A549 (cell line): ENCODE measurements at regions not wholly inside any gene's neighbourhood (a gene's known extent, or its start where the extent isn't known, plus 50 kb on each side); places are given as distances from the start of the nearest gene placed in this dataset.

Experiments
- ATAC-seq, 2 experiments: fragments of 200-7000 bp in 1 of 2; fragments of >200 bp in 1 of 2; cut with Nextera tagmentation in 1 of 2; cut with Tn5 transposase in 1 of 2; 3 replicates each; pipeline versions ENCODE4 v1.8.0 to v1.9.1; 2018 to 2020; ENCODE audit warnings: mild to moderate bottlenecking in 1 of 2, moderate library complexity in 1 of 2
- CTCF ChIA-PET: fragments of 300-600 bp; sonication (Branson Sonifier 250); formaldehyde crosslinking; extraction: SDS; loops from one replicate; lab custom pipeline; 2021; ENCODE audit warnings: antibody characterized with exemption, inconsistent platforms; lab: Yijun Ruan, JAX
- POLR2A ChIA-PET: fragments of 350-600 bp; formaldehyde crosslinking; extraction: SDS; loops from one replicate; lab custom pipeline; 2021; ENCODE audit warnings: antibody characterized with exemption, inconsistent platforms; lab: Yijun Ruan, JAX
- DNase-seq, 2 experiments: peaks; one replicate each; pipeline versions ENCODE4 v3.0.0 to v3.0.0-alpha.2; 2011 to 2016; ENCODE audit warnings: low read depth in 1 of 2, low spot score in 1 of 2
- FAIRE-seq: peaks from 2 replicates; lab custom pipeline; 2011; peaks lifted over from hg19 to GRCh38; lab: Jason Lieb, UNC
- H3K27ac ChIP-seq, 2 experiments: fragments of >200 bp; sonication (Bioruptor Twin); formaldehyde crosslinking; 3 replicates each; pipeline ENCODE4 v1.5.1; 2016 to 2017
- H3K4me1 ChIP-seq: fragments of >200 bp; sonication (Bioruptor Twin); formaldehyde crosslinking; 3 replicates; pipeline ENCODE4 v1.6.1; 2016
- H3K4me2 ChIP-seq: fragments of >200 bp; sonication (Bioruptor Twin); formaldehyde crosslinking; 3 replicates; pipeline ENCODE4 v1.6.1; 2016
- H3K4me3 ChIP-seq: fragments of >200 bp; sonication (Bioruptor Twin); formaldehyde crosslinking; 3 replicates; pipeline ENCODE4 v1.5.1; 2016
- H3K9me3 ChIP-seq: fragments of >200 bp; sonication (Bioruptor Twin); formaldehyde crosslinking; 3 replicates; pipeline ENCODE4 v1.6.1; 2016
- BHLHE40 ChIP-seq: IDR thresholded peaks from 2 replicates; pipeline ENCODE4 v1.6.1; 2012; ENCODE audit warnings: low read depth, low read length, inconsistent platforms
- CBX8 ChIP-seq: fragments of 200-600 bp; sonication (generic); IDR thresholded peaks from 2 replicates; pipeline ENCODE4 v1.6.1; 2016
- CHD2 ChIP-seq: fragments of 150-350 bp; IDR thresholded peaks from 2 replicates; pipeline ENCODE4 v1.6.1; 2014; ENCODE audit warnings: low read length; ENCODE audit not compliant: partially characterized antibody
- CTCF ChIP-seq: fragments of >200 bp; sonication (Bioruptor Twin); formaldehyde crosslinking; IDR thresholded peaks from 3 replicates; pipeline ENCODE4 v1.5.1; 2016
- EP300 ChIP-seq, 2 experiments: fragments of >200 bp; sonication (Bioruptor Twin); formaldehyde crosslinking; IDR thresholded peaks; 2 replicates in 1 of 2; 3 replicates in 1 of 2; pipeline ENCODE4 v1.6.1; 2016 to 2017
- FOSL2 ChIP-seq, 2 experiments: fragments of 450-650 bp in 1 of 2; fragments of >200 bp in 1 of 2; sonication (Bioruptor Twin) in 1 of 2; formaldehyde crosslinking; IDR thresholded peaks; 2 replicates each; pipeline versions ENCODE4 v1.5.0 to v1.6.1; 2016 to 2020; ENCODE audit warnings: mild to moderate bottlenecking in 1 of 2, moderate library complexity in 1 of 2
- FOXS1 ChIP-seq: fragments of 250-450 bp; sonication (Bioruptor Pico); IDR thresholded peaks from 2 replicates; pipeline ENCODE4 v1.5.0; 2020; ENCODE audit warnings: mild to moderate bottlenecking, moderate library complexity
- HDAC2 ChIP-seq: fragments of 200-600 bp; sonication (generic); IDR thresholded peaks from 2 replicates; pipeline ENCODE4 v1.6.1; 2016
- HOXA7 ChIP-seq: fragments of 250-450 bp; sonication (Bioruptor Pico); IDR thresholded peaks from 2 replicates; pipeline ENCODE4 v1.5.0; 2020; ENCODE audit warnings: mild to moderate bottlenecking, moderate library complexity
- HOXB13 ChIP-seq: fragments of 250-450 bp; sonication (Bioruptor Pico); IDR thresholded peaks from 2 replicates; pipeline ENCODE4 v1.5.0; 2020; ENCODE audit warnings: low read depth, mild to moderate bottlenecking, moderate library complexity
- KDM5A ChIP-seq: fragments of 200-600 bp; sonication (generic); IDR thresholded peaks from 2 replicates; pipeline ENCODE4 v1.6.1; 2016; ENCODE audit warnings: antibody characterized with exemption, mild to moderate bottlenecking
- MAX ChIP-seq: IDR thresholded peaks from 2 replicates; pipeline ENCODE4 v1.6.1; 2012
- MAZ ChIP-seq: fragments of 150-350 bp; IDR thresholded peaks from 2 replicates; pipeline ENCODE4 v1.6.1; 2014; ENCODE audit warnings: antibody characterized with exemption, low read depth, low read length, borderline replicate concordance
- MYC ChIP-seq: IDR thresholded peaks from 2 replicates; pipeline ENCODE4 v1.6.1; 2012; ENCODE audit warnings: mild to moderate bottlenecking, inconsistent platforms, low read length, improper control_type of control experiment, borderline replicate concordance
- RCOR1 ChIP-seq: fragments of 150-350 bp; IDR thresholded peaks from 2 replicates; pipeline ENCODE4 v1.6.1; 2014; ENCODE audit warnings: antibody characterized with exemption, low read length, low read depth
- REST ChIP-seq: fragments of 200-600 bp; sonication (generic); IDR thresholded peaks from 2 replicates; pipeline ENCODE4 v1.6.1; 2016; ENCODE audit warnings: antibody characterized with exemption, mild to moderate bottlenecking, moderate library complexity
- RFX5 ChIP-seq: fragments of 450-650 bp; IDR thresholded peaks from 2 replicates; pipeline ENCODE4 v1.7.1; 2014; ENCODE audit warnings: antibody characterized with exemption, mild to moderate bottlenecking, moderate library complexity
- RNF2 ChIP-seq: fragments of 200-600 bp; sonication (generic); IDR thresholded peaks from 2 replicates; pipeline ENCODE4 v1.6.1; 2016; ENCODE audit warnings: low read depth, mild to moderate bottlenecking, antibody characterized with exemption, moderate library complexity, borderline replicate concordance
- SREBF2 ChIP-seq: fragments of 450-650 bp; IDR thresholded peaks from 2 replicates; pipeline ENCODE4 v1.6.1; 2014; ENCODE audit warnings: mild to moderate bottlenecking, moderate library complexity
- ZC3H11A ChIP-seq: fragments of 450-650 bp; IDR thresholded peaks from 2 replicates; pipeline ENCODE4 v1.6.1; 2014; ENCODE audit warnings: antibody characterized with exemption, mild to moderate bottlenecking
- ZNF302 ChIP-seq: fragments of 250-450 bp; sonication (Bioruptor Pico); IDR thresholded peaks from 2 replicates; pipeline ENCODE4 v1.9.0; 2021; ENCODE audit warnings: inconsistent platforms, mild to moderate bottlenecking, moderate library complexity
- ZSCAN20 ChIP-seq: fragments of 250-450 bp; sonication (Bioruptor Pico); IDR thresholded peaks from 2 replicates; pipeline ENCODE4 v1.8.0; 2022; ENCODE audit warnings: mild to moderate bottlenecking, moderate library complexity
- WGBS: methylation state at CpG from one replicate; pipeline ENCODE4 v1.1.6; 2017; ENCODE audit errors: missing lambda C conversion rate; 5-methylcytosine and 5-hydroxymethylcytosine counted together
- TF ChIP-seq, protein P1 (sequence below): fragments of >200 bp; sonication (Bioruptor Twin); formaldehyde crosslinking; IDR thresholded peaks from 2 replicates; pipeline ENCODE4 v1.6.1; 2016
- TF ChIP-seq, protein P2 (sequence below): fragments of 150-350 bp; IDR thresholded peaks from 2 replicates; pipeline ENCODE4 v1.6.1; 2014; ENCODE audit warnings: low read depth, mild to moderate bottlenecking, low read length
- TF ChIP-seq, protein P3 (sequence below): fragments of 450-650 bp; IDR thresholded peaks from 2 replicates; pipeline ENCODE4 v1.6.1; 2014; ENCODE audit warnings: antibody characterized with exemption

- WGBS: 3% methylated on average over 5 of the region's 5 CpGs
- CTCF ChIA-PET: no interaction called here
- no peaks in the 10 kb centered on the region for H3K9me3 ChIP-seq
- TF ChIP-seq ZNF302 (no peak), ZSCAN20 (CRISPR knock-in tag) (no peak), ZC3H11A (no peak), BHLHE40 (no peak), FOSL2 (IDR thresholded peaks at IDR 0.05) (no peak), FOSL2 (CRISPR knock-in tag; IDR thresholded peaks at IDR 0.05) (no peak)
- TF ChIP-seq, all 56 proteins: peak for 0
- DNase-seq: no peak
- Histone ChIP-seq H3K4me2 (no peak overlapping the region), H3K27ac (no peak overlapping the region), H3K4me1 (no peaks in the 10 kb centered on the region), H3K4me3 (no peak overlapping the region)
- POLR2A ChIA-PET: no interaction called here
- no peak for ATAC-seq
- FAIRE-seq: no peak
Measured at GRCh38 chr18:6579486-6579885, 150.0 kb upstream of the ARHGAP28 start.

DNA sequence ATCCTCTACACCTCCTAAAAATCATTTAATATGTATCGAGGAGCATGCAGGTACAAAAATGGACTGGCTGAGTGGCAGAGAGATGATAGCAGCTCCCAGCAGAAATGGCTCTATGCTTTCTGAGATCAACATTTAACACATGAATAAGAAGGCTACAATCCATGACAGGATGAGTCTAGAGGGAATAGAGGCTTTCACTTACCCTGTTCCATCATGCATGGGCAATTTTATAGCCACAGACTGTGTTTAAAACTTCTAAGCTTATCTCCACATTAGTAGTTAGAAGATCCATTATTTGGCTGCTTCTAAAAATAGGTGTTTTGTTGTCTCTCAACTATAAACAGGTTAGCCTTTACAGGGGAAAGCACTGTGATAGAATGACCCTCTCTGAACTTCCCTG, 149.1 kb upstream of the ARHGAP28 start:
- no peak for FAIRE-seq
- Histone ChIP-seq H3K9me3 (no peaks in the 10 kb centered on the region), H3K4me2 (no peak overlapping the region), H3K4me1 (no peaks in the 10 kb centered on the region), H3K27ac (no peak overlapping the region), H3K4me3 (no peak overlapping the region)
- no peak for TF ChIP-seq EP300 (IDR thresholded peaks at IDR 0.05)
- no peak for TF ChIP-seq SREBF2
- TF ChIP-seq, protein P1, sequence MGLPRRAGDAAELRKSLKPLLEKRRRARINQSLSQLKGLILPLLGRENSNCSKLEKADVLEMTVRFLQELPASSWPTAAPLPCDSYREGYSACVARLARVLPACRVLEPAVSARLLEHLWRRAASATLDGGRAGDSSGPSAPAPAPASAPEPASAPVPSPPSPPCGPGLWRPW: no peak
- TF ChIP-seq CTCF: no peak
- TF ChIP-seq, protein P2, sequence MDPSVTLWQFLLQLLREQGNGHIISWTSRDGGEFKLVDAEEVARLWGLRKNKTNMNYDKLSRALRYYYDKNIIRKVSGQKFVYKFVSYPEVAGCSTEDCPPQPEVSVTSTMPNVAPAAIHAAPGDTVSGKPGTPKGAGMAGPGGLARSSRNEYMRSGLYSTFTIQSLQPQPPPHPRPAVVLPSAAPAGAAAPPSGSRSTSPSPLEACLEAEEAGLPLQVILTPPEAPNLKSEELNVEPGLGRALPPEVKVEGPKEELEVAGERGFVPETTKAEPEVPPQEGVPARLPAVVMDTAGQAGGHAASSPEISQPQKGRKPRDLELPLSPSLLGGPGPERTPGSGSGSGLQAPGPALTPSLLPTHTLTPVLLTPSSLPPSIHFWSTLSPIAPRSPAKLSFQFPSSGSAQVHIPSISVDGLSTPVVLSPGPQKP: no peak
- no peak for TF ChIP-seq FOXS1 (CRISPR knock-in tag)
- TF ChIP-seq REST: no peak
- TF ChIP-seq MAX: no peak
- no peak for TF ChIP-seq MYC
- TF ChIP-seq MAZ: no peak
- TF ChIP-seq HOXB13 (CRISPR knock-in tag): no peak
- no peak for ATAC-seq
- WGBS: 0% methylated on average over 1 of the region's 1 CpG
- POLR2A ChIA-PET: no interaction called here
- no peak for DNase-seq
- CTCF ChIA-PET: no interaction called here

DNA sequence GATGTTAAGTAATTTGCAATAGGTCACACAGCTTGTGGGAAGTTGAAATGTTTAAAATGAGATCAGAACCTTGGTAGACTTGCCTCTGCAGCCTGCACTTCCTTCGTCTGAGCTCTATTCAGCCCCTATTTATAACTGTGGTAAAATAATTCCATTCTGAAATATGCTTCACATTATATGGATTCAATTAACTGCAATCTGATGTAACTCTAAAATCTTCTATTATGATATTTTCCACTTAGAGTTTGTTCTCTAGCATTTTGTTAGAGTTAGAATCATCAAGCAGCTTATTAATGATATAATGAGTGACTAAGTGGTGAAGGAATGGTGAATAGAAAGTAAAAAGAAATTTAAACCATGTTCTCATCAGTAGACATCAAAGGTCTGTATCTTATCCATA, 139.6 kb upstream of the ARHGAP28 start:
- CTCF ChIA-PET: no interaction called here
- DNase-seq: no peak
- FAIRE-seq: no peak

More for the DNA sequence above, 139.6 kb upstream of the ARHGAP28 start:
- H3K27ac ChIP-seq: no peak overlapping the region
- no peaks in the 10 kb centered on the region for H3K4me1 ChIP-seq
- H3K4me3 ChIP-seq: no peak overlapping the region
- H3K9me3 ChIP-seq: no peaks in the 10 kb centered on the region
- POLR2A ChIA-PET: no interaction called here
- H3K4me2 ChIP-seq: no peak overlapping the region
- TF ChIP-seq ZSCAN20 (CRISPR knock-in tag): no peak
- TF ChIP-seq CBX8: no peak
- no peak for TF ChIP-seq CHD2
- TF ChIP-seq ZNF302: no peak
- TF ChIP-seq HDAC2: no peak
- TF ChIP-seq, protein P3, sequence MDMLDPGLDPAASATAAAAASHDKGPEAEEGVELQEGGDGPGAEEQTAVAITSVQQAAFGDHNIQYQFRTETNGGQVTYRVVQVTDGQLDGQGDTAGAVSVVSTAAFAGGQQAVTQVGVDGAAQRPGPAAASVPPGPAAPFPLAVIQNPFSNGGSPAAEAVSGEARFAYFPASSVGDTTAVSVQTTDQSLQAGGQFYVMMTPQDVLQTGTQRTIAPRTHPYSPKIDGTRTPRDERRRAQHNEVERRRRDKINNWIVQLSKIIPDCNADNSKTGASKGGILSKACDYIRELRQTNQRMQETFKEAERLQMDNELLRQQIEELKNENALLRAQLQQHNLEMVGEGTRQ: no peak
- TF ChIP-seq KDM5A: no peak
- TF ChIP-seq RNF2: no peak
- no peak for TF ChIP-seq RFX5
- no peak for TF ChIP-seq RCOR1
- no peak for TF ChIP-seq MAX
- TF ChIP-seq HOXA7 (CRISPR knock-in tag): no peak
- no peak for ATAC-seq
- WGBS: 0% methylated on average over 1 of the region's 1 CpG
